ENCODE measurements at regions not wholly inside any gene's neighbourhood (a gene's known extent, or its start where the extent isn't known, plus 50 kb on each side); places are given as distances from the start of the nearest gene placed in this dataset.

DNA sequence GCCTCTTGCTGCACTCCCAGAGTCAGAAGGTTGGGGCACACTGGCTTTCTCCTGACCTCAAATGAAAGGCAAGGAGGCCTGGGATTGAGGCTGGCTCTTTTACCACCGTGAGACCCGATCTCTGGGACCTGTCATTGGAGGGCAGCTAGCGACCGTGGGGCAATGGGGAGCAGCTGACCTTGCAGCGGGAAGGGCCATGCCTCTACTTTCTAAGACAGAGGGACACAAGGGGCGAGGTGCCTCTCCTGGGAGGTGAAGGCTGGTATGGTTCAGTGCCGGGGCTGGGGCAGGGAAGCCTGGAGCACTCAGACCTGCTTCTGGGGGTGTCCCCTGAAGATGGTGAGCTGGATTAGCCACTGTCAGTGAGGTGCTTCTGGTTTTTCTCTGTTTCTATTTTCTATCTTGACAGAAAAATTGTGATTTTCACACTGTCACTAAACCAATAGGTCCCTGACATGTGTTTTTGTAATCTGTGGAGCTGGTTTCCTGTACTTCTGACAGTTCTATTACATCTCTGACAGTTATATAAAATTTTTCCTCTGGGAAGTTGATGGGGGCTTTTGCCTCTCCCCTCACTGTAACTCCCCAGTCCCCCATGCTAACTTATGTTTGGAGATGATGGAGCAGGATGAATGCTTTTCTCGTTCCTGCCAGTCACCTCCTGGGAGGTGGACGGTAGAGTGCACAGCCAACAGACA, 340.8 kb downstream of the RPS24 start:
- DNase-seq: no peak

DNA sequence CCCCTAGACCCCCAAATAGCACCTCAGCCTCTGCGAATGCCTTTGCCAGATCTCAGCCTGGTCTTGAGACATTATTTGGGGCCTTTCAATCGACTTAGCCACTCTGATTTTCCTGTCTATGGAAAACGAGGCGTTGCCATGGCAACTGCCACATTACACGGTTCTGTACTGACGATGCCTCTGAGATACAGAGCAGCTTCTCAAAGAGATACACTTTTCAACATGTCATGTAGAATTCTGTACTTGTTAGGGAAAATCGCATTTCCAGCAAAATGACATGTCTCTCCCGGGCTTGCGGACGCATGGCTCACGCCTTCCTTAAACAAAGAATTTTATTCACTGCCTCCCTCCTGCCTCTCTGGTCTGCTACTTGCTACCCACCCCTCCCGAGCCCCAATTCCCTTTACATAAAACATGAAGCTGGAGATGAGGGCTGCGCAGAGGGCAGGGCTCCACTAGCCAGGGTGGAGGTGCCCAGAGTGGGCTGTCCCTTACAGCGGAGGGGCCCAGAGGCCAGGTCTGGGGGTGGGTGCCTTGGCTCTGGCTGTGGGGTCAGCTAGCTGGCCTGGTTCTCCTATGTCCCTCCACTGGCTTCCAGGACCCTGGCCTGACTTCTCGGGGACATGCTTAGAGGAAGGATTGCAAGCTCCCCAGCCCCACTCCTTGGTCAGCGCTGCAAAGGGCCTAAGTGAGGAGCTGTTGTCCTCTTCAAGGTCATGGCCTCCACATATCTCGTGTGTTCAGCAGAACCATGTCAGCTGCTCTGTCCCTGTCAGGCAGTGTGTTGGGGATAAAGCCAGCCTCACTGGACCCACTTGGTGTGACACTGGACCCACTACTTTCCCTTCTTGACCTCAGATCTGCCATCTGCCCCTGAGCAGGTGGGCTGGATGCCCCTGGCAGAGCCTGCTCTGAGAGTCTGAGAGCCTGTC, 342.5 kb downstream of the RPS24 start:
- DNase-seq: no peak

DNA sequence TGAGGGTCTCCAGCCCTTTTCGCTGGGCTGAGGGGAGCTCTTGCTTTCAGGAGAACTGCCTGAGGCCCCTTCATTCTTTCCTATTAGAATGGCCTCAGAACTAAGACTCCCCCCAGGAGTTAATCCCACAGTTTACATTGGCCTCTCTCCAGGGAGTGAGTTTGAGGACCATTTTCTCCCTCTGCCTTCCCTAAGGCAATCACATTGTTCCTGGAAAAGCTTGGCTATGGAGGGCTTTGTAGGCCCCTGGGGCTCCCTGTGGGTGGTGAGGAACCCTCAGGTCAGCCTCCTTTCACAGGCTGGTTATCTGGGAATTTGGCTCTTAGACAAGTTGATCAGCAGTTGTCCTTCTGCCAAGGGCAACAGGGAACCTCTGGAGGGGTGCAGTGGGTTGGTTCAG, 343.7 kb downstream of the RPS24 start:
- DNase-seq: no peak

DNA sequence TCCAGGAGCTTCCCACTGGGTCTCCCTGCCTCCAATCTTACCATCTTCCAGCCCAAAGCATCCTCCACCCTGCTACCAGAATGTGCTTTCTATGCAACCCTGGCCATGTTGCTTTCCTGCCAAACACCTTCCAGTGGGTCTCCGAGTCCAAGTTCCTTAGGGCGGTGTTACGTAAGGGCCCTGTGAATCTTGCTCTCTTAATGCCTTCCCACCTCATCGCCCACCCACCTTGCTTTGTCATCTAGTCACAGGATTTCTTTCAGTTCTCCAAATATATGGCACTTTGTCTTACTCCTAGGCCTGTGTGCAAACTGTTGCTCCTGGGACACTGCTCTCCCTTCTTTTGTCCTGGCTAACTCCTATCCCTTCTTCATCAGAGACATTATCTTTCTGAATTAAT, 344.5 kb downstream of the RPS24 start:
- no peak for DNase-seq

DNA sequence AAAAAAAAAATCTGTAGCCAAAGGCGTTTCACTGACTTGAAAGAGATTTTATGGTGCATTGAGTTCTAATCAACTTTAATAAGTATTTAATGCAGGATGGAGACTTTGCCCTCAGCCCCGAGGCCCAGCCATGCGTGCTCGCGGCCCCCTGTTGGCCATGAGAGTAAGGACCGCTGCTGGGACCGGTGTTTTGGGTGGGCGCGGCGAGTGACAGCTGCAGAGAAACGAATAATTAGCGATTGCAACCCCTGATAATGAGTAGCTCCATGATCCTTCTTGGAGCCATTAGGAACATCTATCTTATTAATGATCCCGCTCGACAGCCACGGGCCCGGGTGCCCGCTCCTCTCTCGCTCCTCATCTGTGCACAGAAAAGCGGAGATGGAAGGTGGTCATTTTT, 347.4 kb downstream of the RPS24 start:
- no peak for DNase-seq

DNA sequence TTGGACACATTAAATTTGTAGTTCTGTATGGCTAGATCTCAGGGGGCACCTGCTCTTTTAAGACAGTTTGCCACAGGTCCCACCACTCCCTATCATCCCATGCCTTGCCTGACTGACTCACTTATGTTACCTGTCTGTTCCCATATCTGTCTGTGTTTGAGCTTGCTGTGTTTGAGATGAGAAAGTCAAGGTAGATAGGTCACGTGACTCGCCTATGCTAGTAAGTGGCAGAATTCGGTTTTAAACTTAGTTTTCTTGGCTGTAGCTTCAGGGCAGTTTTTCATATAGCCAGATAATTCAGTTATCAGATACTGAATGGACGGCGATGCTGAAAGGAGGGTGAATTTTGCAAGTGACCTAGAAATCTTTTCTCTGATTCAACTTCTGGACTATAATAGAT, 348.4 kb downstream of the RPS24 start:
- DNase-seq: no peak

DNA sequence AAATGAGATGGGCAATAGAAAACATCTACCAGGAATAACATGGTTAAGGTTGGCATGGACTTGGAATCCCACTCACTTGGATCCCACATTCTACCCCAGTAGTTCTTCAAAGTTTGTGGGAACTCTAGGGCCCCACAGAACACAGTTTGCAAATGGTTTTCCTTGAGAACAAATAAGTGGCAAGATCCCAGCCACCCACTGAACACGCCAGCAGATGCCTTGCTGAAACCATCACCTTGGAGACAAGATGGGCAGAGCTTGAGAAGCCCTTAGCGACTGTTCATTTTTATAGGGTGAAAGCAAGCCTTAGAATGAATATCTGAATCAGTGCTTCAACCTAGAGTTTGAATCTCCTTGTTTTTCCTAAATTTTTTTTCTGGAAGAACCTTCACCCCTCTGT, 349.1 kb downstream of the RPS24 start:
- no peak for DNase-seq

DNA sequence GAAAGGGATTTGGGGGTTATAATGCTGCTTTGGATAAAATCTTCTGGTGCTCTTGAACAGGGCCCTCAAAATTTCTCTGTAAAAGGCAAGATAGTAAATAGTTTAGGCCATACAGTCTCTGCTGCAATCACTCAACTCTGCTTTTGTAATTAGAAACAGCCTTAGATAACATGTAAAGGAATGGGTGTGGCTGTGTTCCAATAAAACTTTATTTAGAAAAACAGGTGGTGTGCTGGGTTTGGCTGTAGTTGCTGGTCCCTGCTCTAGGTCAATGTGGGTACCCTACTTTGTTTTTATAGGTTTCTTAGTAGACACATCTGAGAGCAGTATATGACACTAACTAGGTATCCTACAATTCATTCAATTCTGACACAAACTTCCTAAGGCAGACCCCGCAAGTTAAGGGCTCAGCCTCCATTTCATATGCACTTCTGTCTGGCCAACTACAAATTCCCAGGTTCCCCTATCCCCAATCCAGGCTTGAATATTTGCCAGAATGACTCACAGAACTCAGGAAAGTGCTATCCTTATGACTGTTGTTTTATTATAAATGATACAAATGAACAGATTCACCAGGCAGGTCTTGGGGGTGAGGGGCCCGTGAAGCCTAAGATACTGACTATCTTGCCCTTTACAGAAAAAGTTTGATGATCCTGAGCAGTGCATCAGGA, 349.9 kb downstream of the RPS24 start:
- DNase-seq: no peak

DNA sequence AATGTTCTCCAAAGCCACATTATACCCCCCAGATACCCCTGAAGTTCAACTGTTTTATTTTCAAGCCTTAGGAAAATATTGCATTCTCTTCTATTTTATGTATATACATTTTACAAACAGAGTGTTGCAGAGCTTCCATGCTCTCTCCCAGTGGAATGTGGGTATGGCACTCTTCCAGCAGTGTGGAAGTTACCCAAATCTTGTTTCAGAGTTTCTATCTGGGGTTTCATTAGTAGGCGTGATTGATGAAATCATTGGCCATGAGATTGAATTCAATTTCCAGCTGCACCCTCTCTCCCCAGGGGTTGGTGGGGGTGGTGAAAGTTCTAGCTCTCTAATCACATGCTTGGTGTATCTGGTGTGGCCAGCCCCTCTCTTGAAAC, 350.4 kb downstream of the RPS24 start:
- no peak for DNase-seq

DNA sequence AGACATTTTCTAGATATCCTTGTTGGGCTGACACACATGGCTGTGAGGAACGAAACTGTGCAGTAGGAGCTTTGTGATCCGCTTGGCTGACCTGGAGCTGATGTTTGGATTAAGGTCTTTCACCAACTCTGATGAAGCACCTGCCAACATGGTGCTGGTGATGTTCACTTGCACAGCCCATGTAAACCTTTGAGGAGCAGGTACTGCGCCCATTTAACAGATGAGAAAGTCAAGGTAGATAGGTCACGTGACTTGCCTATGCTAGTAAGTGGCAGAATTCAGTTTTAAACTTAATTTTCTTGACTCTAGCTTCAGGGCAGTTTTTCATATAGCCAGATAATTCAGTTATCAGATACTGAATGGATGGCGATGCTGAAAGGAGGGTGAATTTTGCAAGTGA, 351.9 kb downstream of the RPS24 start:
- DNase-seq: no peak

DNA sequence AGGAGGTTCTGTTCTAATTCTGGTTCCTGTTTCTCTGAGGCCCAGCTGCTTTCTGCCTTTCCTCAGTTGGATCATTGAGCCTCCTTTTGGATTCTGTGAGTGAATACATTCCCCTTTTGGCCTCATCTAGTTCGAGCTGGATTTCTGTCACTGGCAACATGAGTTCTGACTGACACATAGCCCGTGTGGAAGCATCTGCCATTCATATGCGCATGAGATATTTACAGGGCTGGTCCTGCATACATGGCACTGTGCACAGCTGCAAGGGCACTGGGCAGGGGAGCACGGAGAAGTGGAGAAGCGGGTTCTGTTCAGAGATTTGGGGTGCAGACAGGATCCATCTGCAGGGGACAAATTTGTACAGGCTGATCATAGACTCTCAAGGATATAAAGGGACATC, 352.8 kb downstream of the RPS24 start:
- no peak for DNase-seq

DNA sequence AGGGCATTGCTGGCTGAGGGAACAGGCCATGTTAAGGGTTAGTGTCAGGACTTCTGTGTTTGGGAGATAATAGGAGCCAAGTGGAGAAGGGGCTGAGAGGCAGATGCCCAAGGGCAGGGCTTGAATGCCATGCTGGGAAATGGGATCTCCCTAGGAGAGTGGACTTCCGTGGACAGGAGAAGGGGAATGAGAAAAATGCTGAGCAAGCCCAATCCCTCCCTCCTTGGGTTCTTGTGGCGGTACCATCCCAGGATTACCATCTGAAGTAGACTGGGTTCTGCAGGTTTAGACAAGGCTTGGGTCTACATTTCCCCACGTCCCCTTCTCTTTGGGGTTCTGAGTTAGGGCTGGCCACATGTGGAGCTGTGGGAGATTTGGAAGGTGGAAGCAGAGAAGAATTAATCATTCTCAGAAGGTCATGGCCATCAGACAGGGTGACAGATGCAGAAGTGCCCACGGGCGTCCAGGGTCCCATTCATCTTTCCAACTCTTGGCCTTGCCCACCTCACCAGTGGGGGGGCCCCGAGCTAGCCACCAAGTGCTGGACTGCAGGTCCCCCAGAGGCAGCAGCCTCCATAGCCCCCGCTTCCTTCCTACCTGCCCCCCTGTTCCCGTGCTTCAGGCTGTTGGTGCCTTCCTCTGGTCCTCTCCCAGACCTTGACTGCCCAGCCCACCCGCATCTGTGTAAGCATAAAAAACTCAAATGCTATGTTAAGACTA, 354.8 kb downstream of the RPS24 start:
- no peak for DNase-seq

DNA sequence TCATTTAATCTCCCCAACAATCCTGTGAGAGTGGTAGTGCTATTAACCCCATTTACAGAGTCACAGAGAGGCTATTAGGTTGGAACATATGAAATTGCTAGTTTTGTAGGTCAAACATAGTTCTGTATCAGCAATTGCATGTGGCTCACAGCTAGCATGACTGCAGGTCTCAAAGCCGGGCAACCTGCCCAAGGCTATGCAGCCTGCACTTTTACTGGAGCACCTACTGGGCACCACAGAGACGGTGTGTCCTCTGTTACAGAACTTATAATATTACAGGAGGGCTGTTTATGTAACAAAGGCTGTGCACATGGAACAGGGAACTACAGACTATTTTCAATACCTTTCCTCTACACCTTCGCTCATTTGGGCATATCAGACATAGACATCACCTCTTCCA, 355.8 kb downstream of the RPS24 start:
- no peak for DNase-seq

DNA sequence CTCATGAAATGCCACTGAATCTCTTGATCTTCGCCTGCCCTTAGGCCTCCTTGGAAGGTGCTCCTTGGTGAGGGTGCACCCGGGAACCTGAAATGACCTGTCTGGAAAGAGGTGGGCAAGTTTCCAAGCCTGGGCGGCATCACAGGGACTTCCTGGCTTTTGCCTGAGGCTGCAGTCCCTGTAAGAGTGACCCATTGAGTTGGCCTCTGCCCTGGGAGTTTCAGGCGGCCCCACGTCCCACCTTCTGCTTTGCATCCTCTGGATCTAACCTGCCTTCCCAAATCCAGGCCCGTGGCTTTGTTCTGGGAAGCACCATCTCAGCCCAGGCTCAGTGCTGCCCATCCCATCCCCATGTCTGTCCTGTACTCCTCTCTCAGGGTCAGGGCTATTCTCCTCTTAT, 356.4 kb downstream of the RPS24 start:
- no peak for DNase-seq

DNA sequence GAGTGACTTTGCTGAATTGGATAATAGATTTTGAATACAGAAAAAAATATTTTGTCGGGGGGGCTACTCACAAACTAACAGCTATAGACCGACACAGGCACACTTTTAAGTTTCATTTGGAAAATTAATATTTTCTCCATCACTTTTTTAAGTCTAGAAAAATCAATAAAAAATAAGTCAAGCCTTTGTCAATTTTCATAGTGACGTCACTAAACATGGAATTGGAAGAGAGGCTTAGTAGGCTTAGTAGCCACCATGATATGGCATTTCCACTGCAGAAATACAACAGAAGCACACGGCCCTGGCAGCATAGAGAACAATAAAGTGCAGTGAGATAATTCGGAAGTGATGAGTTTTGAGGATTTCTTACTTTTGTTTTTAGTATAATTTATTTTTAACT, 357.2 kb downstream of the RPS24 start:
- DNase-seq: no peak

DNA sequence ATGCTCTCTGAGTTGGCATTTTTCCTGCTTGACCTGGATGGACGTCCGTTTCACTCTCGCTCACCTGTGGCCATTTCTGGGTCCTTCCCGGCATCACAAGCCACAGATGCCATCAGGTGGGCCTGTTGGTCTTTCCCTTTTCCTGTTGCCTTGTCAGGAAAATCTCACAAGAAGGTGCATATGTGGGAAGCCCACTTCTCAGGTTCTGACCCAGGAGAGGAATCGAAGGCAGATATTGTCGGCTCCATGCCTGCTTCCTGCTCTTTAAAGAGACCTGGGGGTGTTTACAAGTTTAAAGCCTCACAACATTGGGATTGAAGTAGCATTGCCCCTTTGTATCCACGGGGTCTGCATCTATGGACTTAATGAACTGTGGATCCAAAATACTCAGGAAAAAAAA, 357.9 kb downstream of the RPS24 start:
- no peak for DNase-seq

DNA sequence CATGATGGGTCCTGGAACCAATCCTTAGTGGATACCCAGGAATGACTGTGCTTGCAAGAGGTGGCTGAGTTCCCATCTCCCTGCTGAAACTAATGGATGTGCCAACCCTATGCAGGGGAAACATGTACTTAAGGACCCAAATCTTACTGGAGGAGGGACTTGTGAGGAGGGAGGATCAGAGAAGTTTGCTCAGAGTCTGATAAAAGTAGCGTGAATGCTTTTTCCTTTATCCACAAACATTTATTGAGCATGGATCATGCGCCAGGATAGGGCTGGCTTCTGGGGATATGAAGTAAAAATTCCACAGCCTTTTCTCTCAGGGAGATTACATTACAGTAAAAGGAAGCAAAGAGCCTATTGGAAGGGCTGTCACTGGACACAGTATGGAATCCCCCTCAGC, 358.5 kb downstream of the RPS24 start:
- DNase-seq: no peak

DNA sequence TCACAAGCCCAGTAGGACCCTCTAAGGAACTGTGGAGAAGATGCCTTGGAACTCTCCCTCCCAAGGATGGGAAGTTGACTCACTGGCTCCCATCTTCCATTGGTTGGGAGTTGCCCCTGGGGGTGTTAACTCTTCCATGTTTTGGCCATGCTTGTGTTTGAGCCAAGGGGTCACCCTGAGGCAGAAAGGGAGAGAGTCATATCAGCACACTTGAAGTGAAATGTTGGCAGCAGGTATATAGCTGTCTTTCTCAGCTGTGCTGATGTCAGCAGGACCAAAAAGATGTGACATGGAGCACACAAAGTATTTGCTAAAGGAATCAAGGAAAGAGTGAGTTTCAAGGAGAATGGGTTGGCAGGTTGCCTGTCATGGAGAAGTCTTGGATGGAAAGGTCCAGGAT, 359.4 kb downstream of the RPS24 start:
- no peak for DNase-seq

DNA sequence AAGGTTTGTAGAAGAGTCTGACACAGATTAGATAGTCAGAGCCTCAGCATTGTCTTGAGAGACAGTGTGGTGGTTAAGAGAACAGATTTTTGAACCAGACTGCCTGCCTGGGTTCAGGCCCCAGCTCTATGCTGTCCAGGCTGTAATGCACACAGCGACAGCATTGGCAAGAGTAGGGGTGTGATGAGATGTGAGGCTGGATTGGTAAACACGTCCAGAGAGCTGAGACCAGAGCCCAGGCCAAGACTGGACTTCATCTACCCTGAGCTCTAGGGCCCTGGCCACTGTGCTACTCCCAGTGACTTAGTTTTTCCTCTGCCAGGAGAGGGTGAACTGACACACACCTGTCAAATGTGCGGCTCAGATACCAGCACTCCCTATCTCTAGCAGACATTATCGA, 360.4 kb downstream of the RPS24 start:
- DNase-seq: no peak

DNA sequence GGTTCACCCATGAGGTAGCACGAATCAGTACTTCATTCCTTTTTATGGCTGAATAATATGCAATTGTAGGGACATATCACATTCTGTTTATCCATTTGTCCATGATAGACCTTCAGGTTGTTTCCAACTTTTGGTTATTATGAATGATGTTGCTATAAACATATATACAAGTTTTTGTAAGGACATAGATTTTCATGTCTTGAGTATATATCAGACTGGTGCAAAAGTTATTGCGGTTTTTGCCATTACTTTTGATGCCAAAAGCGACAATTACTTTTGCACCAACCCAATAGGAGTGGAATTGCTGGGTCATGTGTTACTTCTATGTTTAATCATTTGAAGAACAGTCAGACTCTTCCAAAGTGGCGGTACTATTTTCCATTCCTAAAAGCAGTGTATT, 361.5 kb downstream of the RPS24 start:
- DNase-seq: no peak

DNA sequence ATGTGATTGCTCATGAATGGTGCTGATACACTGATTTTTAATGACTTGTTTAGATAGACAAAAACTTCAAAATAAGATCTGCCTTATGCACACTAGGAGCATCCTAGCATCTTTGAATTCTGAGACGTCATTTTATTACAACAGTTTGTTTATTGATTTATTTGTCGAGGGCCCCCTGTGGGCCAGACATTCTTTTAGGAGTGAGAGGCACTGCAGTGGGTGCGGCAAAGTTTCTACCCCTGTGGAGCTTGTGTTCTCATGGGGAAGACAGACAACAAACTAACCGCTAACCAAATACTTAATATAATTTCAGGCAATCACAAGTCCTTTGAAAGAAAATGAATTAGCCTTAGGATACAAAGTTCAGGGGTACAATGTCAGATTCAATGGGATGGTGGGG, 363.1 kb downstream of the RPS24 start:
- no peak for DNase-seq

DNA sequence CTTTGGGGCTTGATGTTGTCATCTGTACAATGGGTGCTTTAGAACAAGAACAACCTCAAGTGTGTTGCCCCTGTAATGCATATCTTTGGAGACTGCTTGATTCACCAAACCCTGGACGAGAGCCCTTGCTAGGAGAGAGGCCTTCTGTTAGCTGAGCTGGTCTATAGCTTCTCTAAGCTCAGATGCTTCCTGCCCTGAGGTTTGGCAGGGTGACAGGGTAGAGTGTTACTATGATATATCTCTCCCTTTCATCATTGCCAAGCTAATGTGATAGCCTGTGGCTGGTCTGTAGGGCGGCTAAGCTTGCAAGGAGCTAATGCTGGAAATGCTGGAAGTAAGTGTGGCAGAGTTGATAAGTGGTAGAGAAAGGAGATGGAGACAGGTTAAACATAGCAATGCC, 364.1 kb downstream of the RPS24 start:
- no peak for DNase-seq

DNA sequence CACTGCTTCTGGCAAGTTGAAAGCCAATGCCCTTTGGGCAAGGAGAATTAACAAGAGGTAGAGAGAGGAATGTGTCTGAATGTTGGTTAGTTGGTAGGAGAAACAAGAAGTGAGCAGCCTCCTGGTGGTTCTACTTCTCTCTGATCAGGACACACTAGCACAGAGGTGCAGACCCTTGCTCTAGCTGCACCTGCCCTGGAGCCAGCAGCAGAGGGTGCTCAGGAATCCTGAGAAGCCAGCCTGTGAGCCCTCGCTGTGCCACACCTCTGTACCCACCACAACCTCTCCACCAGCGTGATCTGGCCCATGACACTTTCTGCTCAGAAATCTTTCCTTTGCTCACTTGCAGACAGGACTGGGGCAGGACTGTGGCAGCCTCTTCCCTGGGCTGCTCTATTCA, 364.7 kb downstream of the RPS24 start:
- no peak for DNase-seq
